GM23338 (cell line): ENCODE measurements at regions not wholly inside any gene's neighbourhood (a gene's known extent, or its start where the extent isn't known, plus 50 kb on each side); places are given as distances from the start of the nearest gene placed in this dataset.

Experiments
- ATAC-seq: fragments of 200-7000 bp; cut with Tn5 transposase; 3 replicates; pipeline ENCODE4 v1.9.1; 2020
- DNase-seq: peaks from one replicate; pipeline ENCODE4 v3.0.0-alpha.2; 2015; ENCODE audit warnings: low spot score
- H2AFZ ChIP-seq: fragments of 200-600 bp; sonication (generic); 2 replicates; pipeline ENCODE4 v1.8.0; 2016; ENCODE audit warnings: antibody characterized with exemption, mild to moderate bottlenecking, moderate library complexity
- H3F3A ChIP-seq: fragments of 200-600 bp; sonication (generic); replicated peaks from 2 replicates; pipeline ENCODE4 v1.8.0; 2017; ENCODE audit warnings: antibody characterized with exemption, mixed run types, low read depth
- H3K27ac ChIP-seq: fragments of 200-600 bp; sonication (generic); 2 replicates; pipeline ENCODE4 v1.6.1; 2016; ENCODE audit warnings: low read depth
- H3K27me3 ChIP-seq: fragments of 200-600 bp; sonication (generic); 2 replicates; pipeline ENCODE4 v1.8.0; 2016; ENCODE audit warnings: mild to moderate bottlenecking, mixed run types, moderate library complexity; ENCODE audit not compliant: insufficient read depth
- H3K36me3 ChIP-seq: fragments of 200-600 bp; sonication (generic); 2 replicates; pipeline ENCODE4 v1.8.0; 2016; ENCODE audit warnings: mild to moderate bottlenecking; ENCODE audit not compliant: insufficient read depth
- H3K4me1 ChIP-seq: fragments of 200-600 bp; sonication (generic); 2 replicates; pipeline ENCODE4 v1.8.0; 2016; ENCODE audit warnings: mild to moderate bottlenecking, moderate library complexity; ENCODE audit not compliant: insufficient read depth
- H3K4me2 ChIP-seq: fragments of 200-600 bp; sonication (generic); 2 replicates; pipeline ENCODE4 v1.7.1; 2017; ENCODE audit warnings: mixed run types
- H3K4me3 ChIP-seq: fragments of 200-600 bp; sonication (generic); 2 replicates; pipeline ENCODE4 v1.6.1; 2016; ENCODE audit warnings: mixed run types
- H3K79me2 ChIP-seq: fragments of 200-600 bp; sonication (generic); replicated peaks from 2 replicates; pipeline ENCODE4 v1.8.0; 2017; ENCODE audit warnings: mild to moderate bottlenecking; ENCODE audit not compliant: insufficient read depth
- H3K9me2 ChIP-seq: fragments of 200-600 bp; sonication (generic); 2 replicates; pipeline ENCODE4 v1.8.0; 2017; ENCODE audit not compliant: insufficient read depth
- H4K20me1 ChIP-seq: fragments of 200-600 bp; sonication (generic); replicated peaks from 2 replicates; pipeline ENCODE4 v1.8.0; 2017; ENCODE audit warnings: mild to moderate bottlenecking; ENCODE audit not compliant: insufficient read depth
- H3K27ac Mint-ChIP-seq: 2 replicates; pipeline ENCODE4 v1.8.0; 2020; ENCODE audit warnings: inconsistent platforms, mild to moderate bottlenecking, moderate library complexity, mixed read lengths
- H3K27me3 Mint-ChIP-seq: 3 replicates; pipeline ENCODE4 v1.8.0; 2022; ENCODE audit warnings: low read depth, mild to moderate bottlenecking, moderate library complexity, mixed read lengths, inconsistent platforms; ENCODE audit not compliant: insufficient read depth, poor library complexity
- H3K36me3 Mint-ChIP-seq: 3 replicates; pipeline ENCODE4 v1.8.0; 2021; ENCODE audit warnings: low read depth, mild to moderate bottlenecking, inconsistent platforms, moderate library complexity, mixed read lengths
- H3K4me1 Mint-ChIP-seq: 3 replicates; pipeline ENCODE4 v1.8.0; 2020; ENCODE audit warnings: mild to moderate bottlenecking, inconsistent platforms, mixed read lengths
- H3K4me3 Mint-ChIP-seq: 3 replicates; pipeline ENCODE4 v1.8.0; 2021; ENCODE audit warnings: moderate library complexity, mild to moderate bottlenecking, inconsistent platforms, mixed read lengths
- H3K9me3 Mint-ChIP-seq: 3 replicates; pipeline ENCODE4 v1.8.0; 2020; ENCODE audit warnings: moderate library complexity, mild to moderate bottlenecking, inconsistent platforms, mixed read lengths
- EZH2 ChIP-seq: fragments of 200-600 bp; sonication (generic); IDR thresholded peaks from one replicate; pipeline ENCODE4 v1.8.0; 2017; ENCODE audit warnings: antibody characterized with exemption, mild to moderate bottlenecking, low read depth; ENCODE audit not compliant: unreplicated experiment
- EZH2phosphoT487 ChIP-seq: fragments of 200-600 bp; sonication (generic); IDR thresholded peaks from one replicate; pipeline ENCODE4 v1.8.1; 2018; ENCODE audit warnings: antibody characterized with exemption; ENCODE audit not compliant: unreplicated experiment
- JUNB ChIP-seq: IDR thresholded peaks from one replicate; pipeline ENCODE4 v1.6.1; 2016; ENCODE audit warnings: antibody characterized with exemption; ENCODE audit not compliant: unreplicated experiment
- NANOG ChIP-seq: IDR thresholded peaks from 2 replicates; pipeline ENCODE4 v1.6.1; 2016; ENCODE audit warnings: antibody characterized with exemption, borderline replicate concordance
- STAT1 ChIP-seq: IDR thresholded peaks from one replicate; pipeline ENCODE4 v1.6.1; 2016; ENCODE audit warnings: antibody characterized with exemption; ENCODE audit not compliant: unreplicated experiment
- ZNF114 ChIP-seq: fragments of 250-450 bp; sonication (Bioruptor Pico); IDR thresholded peaks from 2 replicates; pipeline ENCODE4 v1.5.0; 2020; ENCODE audit warnings: mild to moderate bottlenecking, moderate library complexity
- ZNF331 ChIP-seq: fragments of 250-450 bp; sonication (Bioruptor Pico); IDR thresholded peaks from 2 replicates; pipeline ENCODE4 v1.5.0; 2020; ENCODE audit warnings: low read depth, mild to moderate bottlenecking, moderate library complexity
- TF ChIP-seq, protein P1 (sequence below): IDR thresholded peaks from 2 replicates; pipeline ENCODE4 v1.6.1; 2016; ENCODE audit warnings: antibody characterized with exemption
- TF ChIP-seq, protein P2 (sequence below): fragments of 250-450 bp; sonication (Bioruptor Pico); IDR thresholded peaks from 2 replicates; pipeline ENCODE4 v1.5.0; 2020; ENCODE audit warnings: mild to moderate bottlenecking, moderate library complexity
- TF ChIP-seq, protein P3 (sequence below), 2 experiments: fragments of 200-600 bp in 1 of 2; sonication (generic) in 1 of 2; conservative IDR thresholded peaks; 2 replicates each; pipeline versions ENCODE4 v1.5.1 to v1.6.1; 2016 to 2017; ENCODE audit warnings: antibody characterized with exemption in 2 of 2, low read depth in 2 of 2, mild to moderate bottlenecking in 2 of 2, moderate library complexity in 1 of 2

DNA sequence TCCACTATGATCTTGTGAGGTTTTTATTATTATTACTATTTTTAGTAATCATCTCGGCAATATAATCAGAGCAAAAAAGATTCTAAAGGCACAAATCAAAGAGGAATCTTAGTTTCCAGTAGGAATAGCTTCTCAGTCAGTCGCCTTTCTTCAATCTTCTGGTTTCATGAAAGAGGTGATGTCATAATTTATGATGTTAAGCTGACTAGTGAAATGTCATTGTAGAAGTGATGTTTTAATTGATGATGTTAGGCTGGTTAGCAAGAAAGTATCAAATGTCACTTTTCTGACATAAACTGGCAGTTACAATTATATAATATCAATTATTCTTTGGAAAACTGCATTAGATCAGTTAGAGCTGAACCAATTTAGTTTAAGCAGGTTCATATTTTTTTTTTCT is 476.7 kb upstream of the ETAA1 start:
- no peaks in the 10 kb centered on the region for H4K20me1 ChIP-seq
- Mint-ChIP-seq H3K4me1 (no peaks in the 10 kb centered on the region), H3K36me3 (no peaks in the 10 kb centered on the region), H3K27me3 (no peaks in the 10 kb centered on the region), H3K9me3 (no peaks in the 10 kb centered on the region), H3K27ac (no peak overlapping the region), H3K4me3 (no peak overlapping the region)
- DNase-seq (no peak), ATAC-seq (no peak)
- no peak overlapping the region for H2AFZ ChIP-seq
- no peaks in the 10 kb centered on the region for H3F3A ChIP-seq
- no peaks in the 10 kb centered on the region for H3K79me2 ChIP-seq
- no peak overlapping the region for H3K4me2 ChIP-seq
- H3K9me2 ChIP-seq, result no peaks in the 10 kb centered on the region
- no peaks in the 10 kb centered on the region for H3K27me3 ChIP-seq
- TF ChIP-seq EZH2, result no peak
- TF ChIP-seq JUNB, result no peak
- TF ChIP-seq NANOG, result no peak
- TF ChIP-seq ZNF114 (CRISPR knock-in tag), result no peak
- TF ChIP-seq, protein P1, sequence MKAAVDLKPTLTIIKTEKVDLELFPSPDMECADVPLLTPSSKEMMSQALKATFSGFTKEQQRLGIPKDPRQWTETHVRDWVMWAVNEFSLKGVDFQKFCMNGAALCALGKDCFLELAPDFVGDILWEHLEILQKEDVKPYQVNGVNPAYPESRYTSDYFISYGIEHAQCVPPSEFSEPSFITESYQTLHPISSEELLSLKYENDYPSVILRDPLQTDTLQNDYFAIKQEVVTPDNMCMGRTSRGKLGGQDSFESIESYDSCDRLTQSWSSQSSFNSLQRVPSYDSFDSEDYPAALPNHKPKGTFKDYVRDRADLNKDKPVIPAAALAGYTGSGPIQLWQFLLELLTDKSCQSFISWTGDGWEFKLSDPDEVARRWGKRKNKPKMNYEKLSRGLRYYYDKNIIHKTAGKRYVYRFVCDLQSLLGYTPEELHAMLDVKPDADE, result no peak
- no peak for TF ChIP-seq STAT1
- no peak for TF ChIP-seq ZNF331 (CRISPR knock-in tag)
- no peak for TF ChIP-seq EZH2phosphoT487
- TF ChIP-seq, protein P2, sequence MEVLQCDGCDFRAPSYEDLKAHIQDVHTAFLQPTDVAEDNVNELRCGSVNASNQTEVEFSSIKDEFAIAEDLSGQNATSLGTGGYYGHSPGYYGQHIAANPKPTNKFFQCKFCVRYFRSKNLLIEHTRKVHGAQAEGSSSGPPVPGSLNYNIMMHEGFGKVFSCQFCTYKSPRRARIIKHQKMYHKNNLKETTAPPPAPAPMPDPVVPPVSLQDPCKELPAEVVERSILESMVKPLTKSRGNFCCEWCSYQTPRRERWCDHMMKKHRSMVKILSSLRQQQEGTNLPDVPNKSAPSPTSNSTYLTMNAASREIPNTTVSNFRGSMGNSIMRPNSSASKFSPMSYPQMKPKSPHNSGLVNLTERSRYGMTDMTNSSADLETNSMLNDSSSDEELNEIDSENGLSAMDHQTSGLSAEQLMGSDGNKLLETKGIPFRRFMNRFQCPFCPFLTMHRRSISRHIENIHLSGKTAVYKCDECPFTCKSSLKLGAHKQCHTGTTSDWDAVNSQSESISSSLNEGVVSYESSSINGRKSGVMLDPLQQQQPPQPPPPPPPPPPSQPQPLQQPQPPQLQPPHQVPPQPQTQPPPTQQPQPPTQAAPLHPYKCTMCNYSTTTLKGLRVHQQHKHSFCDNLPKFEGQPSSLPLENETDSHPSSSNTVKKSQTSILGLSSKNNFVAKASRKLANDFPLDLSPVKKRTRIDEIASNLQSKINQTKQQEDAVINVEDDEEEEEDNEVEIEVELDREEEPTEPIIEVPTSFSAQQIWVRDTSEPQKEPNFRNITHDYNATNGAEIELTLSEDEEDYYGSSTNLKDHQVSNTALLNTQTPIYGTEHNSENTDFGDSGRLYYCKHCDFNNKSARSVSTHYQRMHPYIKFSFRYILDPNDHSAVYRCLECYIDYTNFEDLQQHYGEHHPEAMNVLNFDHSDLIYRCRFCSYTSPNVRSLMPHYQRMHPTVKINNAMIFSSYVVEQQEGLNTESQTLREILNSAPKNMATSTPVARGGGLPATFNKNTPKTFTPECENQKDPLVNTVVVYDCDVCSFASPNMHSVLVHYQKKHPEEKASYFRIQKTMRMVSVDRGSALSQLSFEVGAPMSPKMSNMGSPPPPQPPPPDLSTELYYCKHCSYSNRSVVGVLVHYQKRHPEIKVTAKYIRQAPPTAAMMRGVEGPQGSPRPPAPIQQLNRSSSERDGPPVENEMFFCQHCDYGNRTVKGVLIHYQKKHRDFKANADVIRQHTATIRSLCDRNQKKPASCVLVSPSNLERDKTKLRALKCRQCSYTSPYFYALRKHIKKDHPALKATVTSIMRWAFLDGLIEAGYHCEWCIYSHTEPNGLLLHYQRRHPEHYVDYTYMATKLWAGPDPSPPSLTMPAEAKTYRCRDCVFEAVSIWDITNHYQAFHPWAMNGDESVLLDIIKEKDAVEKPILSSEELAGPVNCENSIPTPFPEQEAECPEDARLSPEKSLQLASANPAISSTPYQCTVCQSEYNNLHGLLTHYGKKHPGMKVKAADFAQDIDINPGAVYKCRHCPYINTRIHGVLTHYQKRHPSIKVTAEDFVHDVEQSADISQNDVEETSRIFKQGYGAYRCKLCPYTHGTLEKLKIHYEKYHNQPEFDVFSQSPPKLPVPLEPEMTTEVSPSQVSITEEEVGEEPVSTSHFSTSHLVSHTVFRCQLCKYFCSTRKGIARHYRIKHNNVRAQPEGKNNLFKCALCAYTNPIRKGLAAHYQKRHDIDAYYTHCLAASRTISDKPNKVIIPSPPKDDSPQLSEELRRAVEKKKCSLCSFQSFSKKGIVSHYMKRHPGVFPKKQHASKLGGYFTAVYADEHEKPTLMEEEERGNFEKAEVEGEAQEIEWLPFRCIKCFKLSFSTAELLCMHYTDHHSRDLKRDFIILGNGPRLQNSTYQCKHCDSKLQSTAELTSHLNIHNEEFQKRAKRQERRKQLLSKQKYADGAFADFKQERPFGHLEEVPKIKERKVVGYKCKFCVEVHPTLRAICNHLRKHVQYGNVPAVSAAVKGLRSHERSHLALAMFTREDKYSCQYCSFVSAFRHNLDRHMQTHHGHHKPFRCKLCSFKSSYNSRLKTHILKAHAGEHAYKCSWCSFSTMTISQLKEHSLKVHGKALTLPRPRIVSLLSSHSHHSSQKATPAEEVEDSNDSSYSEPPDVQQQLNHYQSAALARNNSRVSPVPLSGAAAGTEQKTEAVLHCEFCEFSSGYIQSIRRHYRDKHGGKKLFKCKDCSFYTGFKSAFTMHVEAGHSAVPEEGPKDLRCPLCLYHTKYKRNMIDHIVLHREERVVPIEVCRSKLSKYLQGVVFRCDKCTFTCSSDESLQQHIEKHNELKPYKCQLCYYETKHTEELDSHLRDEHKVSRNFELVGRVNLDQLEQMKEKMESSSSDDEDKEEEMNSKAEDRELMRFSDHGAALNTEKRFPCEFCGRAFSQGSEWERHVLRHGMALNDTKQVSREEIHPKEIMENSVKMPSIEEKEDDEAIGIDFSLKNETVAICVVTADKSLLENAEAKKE (CRISPR knock-in tag), result no peak
- TF ChIP-seq, protein P3, sequence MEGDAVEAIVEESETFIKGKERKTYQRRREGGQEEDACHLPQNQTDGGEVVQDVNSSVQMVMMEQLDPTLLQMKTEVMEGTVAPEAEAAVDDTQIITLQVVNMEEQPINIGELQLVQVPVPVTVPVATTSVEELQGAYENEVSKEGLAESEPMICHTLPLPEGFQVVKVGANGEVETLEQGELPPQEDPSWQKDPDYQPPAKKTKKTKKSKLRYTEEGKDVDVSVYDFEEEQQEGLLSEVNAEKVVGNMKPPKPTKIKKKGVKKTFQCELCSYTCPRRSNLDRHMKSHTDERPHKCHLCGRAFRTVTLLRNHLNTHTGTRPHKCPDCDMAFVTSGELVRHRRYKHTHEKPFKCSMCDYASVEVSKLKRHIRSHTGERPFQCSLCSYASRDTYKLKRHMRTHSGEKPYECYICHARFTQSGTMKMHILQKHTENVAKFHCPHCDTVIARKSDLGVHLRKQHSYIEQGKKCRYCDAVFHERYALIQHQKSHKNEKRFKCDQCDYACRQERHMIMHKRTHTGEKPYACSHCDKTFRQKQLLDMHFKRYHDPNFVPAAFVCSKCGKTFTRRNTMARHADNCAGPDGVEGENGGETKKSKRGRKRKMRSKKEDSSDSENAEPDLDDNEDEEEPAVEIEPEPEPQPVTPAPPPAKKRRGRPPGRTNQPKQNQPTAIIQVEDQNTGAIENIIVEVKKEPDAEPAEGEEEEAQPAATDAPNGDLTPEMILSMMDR (conservative IDR thresholded peaks at IDR 0.05; ENCODE audit: low read depth in 2 of 2), result no peak
- no peak overlapping the region for H3K4me3 ChIP-seq
- H3K36me3 ChIP-seq, result no peaks in the 10 kb centered on the region
- H3K4me1 ChIP-seq, result no peaks in the 10 kb centered on the region
- H3K27ac ChIP-seq, result no peak overlapping the region
